Kidney epithelial cell (primary cell): ENCODE measurements at regions not wholly inside any gene's neighbourhood (a gene's known extent, or its start where the extent isn't known, plus 50 kb on each side); places are given as distances from the start of the nearest gene placed in this dataset.
"Not testable (repeated sequence)": the region's sequence is repeated elsewhere in the genome, so short reads cannot be mapped to it uniquely, and the experiment has no call there.

Source experiments
- DNase-seq: peaks from one replicate; pipeline ENCODE4 v3.0.0-alpha.2; 2010; ENCODE audit warnings: low read depth
- H3K27me3 ChIP-seq: 2 replicates; pipeline ENCODE4 v1.6.0; 2011; ENCODE audit warnings: low read length; ENCODE audit not compliant: control insufficient read depth, insufficient read depth
- H3K36me3 ChIP-seq: 2 replicates; pipeline ENCODE4 v1.5.1; 2011; ENCODE audit warnings: low read length; ENCODE audit not compliant: control insufficient read depth, insufficient read depth
- H3K4me3 ChIP-seq: 2 replicates; pipeline ENCODE4 v1.5.1; 2011; ENCODE audit warnings: low read depth, mild to moderate bottlenecking, control low read depth, low read length
- CTCF ChIP-seq: IDR thresholded peaks from 2 replicates; pipeline ENCODE4 v1.5.1; 2011; ENCODE audit warnings: mild to moderate bottlenecking, moderate library complexity, low read length, control low read depth, inconsistent platforms; ENCODE audit not compliant: insufficient read depth, poor library complexity, severe bottlenecking

GRCh38 chr5:130400091-130400490 is 495.8 kb downstream of the CHSY3 start:
- Histone ChIP-seq H3K4me3 (no peak overlapping the region), H3K36me3 (no peaks in the 10 kb centered on the region), H3K27me3 (no peaks in the 10 kb centered on the region)
- no peak for DNase-seq
- no peak for TF ChIP-seq CTCF

GRCh38 chr5:130398825-130399224 is 494.6 kb downstream of the CHSY3 start:
- TF ChIP-seq CTCF, result no peak
- no peak for DNase-seq
- H3K36me3 ChIP-seq, result no peaks in the 10 kb centered on the region
- H3K4me3 ChIP-seq, result no peak overlapping the region
- no peaks in the 10 kb centered on the region for H3K27me3 ChIP-seq

GRCh38 chr5:130397727-130398126 is 493.5 kb downstream of the CHSY3 start:
- H3K36me3 ChIP-seq, DNase-seq, H3K27me3 ChIP-seq, H3K4me3 ChIP-seq: not testable (repeated sequence)

- DNase-seq, result no peak
- H3K4me3 ChIP-seq, result no peak overlapping the region
- TF ChIP-seq CTCF, result no peak
- no peaks in the 10 kb centered on the region for H3K36me3 ChIP-seq
- H3K27me3 ChIP-seq, result no peaks in the 10 kb centered on the region
Observed at GRCh38 chr5:130397132-130397531, 492.9 kb downstream of the CHSY3 start.

GRCh38 chr5:130391727-130392264 is 487.5 kb downstream of the CHSY3 start:
- not testable (repeated sequence) for DNase-seq, H3K36me3 ChIP-seq, H3K27me3 ChIP-seq, H3K4me3 ChIP-seq

- no peak for DNase-seq
- no peak for TF ChIP-seq CTCF
- Histone ChIP-seq H3K36me3 (no peaks in the 10 kb centered on the region), H3K4me3 (no peak overlapping the region), H3K27me3 (no peaks in the 10 kb centered on the region)
Observed at GRCh38 chr5:130386155-130386554, 481.9 kb downstream of the CHSY3 start.

GRCh38 chr5:130385656-130386055 is 481.4 kb downstream of the CHSY3 start:
- Histone ChIP-seq H3K27me3 (no peaks in the 10 kb centered on the region), H3K36me3 (no peaks in the 10 kb centered on the region), H3K4me3 (no peak overlapping the region)
- TF ChIP-seq CTCF, result no peak
- no peak for DNase-seq
